KOPT-K1 (cell line): ENCODE measurements at regions not wholly inside any gene's neighbourhood (a gene's known extent, or its start where the extent isn't known, plus 50 kb on each side); places are given as distances from the start of the nearest gene placed in this dataset.

Experiments
- H3K27ac ChIP-seq: fragments of 200-600 bp; sonication (generic); 2 replicates; pipeline ENCODE4 v1.5.1; 2016; ENCODE audit warnings: antibody characterized with exemption, mild to moderate bottlenecking, low read depth, low read length; ENCODE audit not compliant: poor library complexity, severe bottlenecking
- H3K36me3 ChIP-seq: fragments of 200-600 bp; sonication (generic); 2 replicates; pipeline ENCODE4 v1.5.1; 2017; ENCODE audit warnings: antibody characterized with exemption, mild to moderate bottlenecking, low read length, moderate library complexity; ENCODE audit not compliant: insufficient read depth
- H3K9me3 ChIP-seq: fragments of 200-600 bp; sonication (generic); 2 replicates; pipeline ENCODE4 v1.5.1; 2017; ENCODE audit warnings: antibody characterized with exemption, low read length, mild to moderate bottlenecking; ENCODE audit not compliant: insufficient read depth, poor library complexity, severe bottlenecking

GRCh38 chr15:98174841-98175240 lies 214.3 kb downstream of the ARRDC4 start:
- Histone ChIP-seq H3K36me3 (no peaks in the 10 kb centered on the region), H3K9me3 (no peaks in the 10 kb centered on the region), H3K27ac (no peak overlapping the region)

GRCh38 chr15:98177966-98178592 lies 217.6 kb downstream of the ARRDC4 start:
- Histone ChIP-seq H3K9me3 (no peaks in the 10 kb centered on the region), H3K36me3 (no peaks in the 10 kb centered on the region), H3K27ac (no peak overlapping the region)

GRCh38 chr15:98178861-98179260 lies 218.4 kb downstream of the ARRDC4 start:
- Histone ChIP-seq H3K9me3 (no peaks in the 10 kb centered on the region), H3K36me3 (no peaks in the 10 kb centered on the region), H3K27ac (no peak overlapping the region)

GRCh38 chr15:98187549-98187948 lies 227.0 kb downstream of the ARRDC4 start:
- Histone ChIP-seq H3K9me3 (peaks cover 3% of the 10 kb centered on the region), H3K36me3 (no peaks in the 10 kb centered on the region), H3K27ac (no peak overlapping the region)

- peaks cover 3% of the 10 kb centered on the region for H3K9me3 ChIP-seq
- no peaks in the 10 kb centered on the region for H3K36me3 ChIP-seq
- no peak overlapping the region for H3K27ac ChIP-seq
Measured at GRCh38 chr15:98190914-98191313, 230.4 kb downstream of the ARRDC4 start.

- no peaks in the 10 kb centered on the region for H3K36me3 ChIP-seq
- no peaks in the 10 kb centered on the region for H3K9me3 ChIP-seq
- no peak overlapping the region for H3K27ac ChIP-seq
Measured at GRCh38 chr15:98195796-98196195, 235.3 kb downstream of the ARRDC4 start.

- Histone ChIP-seq H3K27ac (no peak overlapping the region), H3K36me3 (no peaks in the 10 kb centered on the region), H3K9me3 (no peaks in the 10 kb centered on the region)
Measured at GRCh38 chr15:98196371-98196770, 235.9 kb downstream of the ARRDC4 start.

GRCh38 chr15:98202256-98202655 lies 241.8 kb downstream of the ARRDC4 start:
- H3K27ac ChIP-seq, result no peak overlapping the region
- H3K9me3 ChIP-seq, result no peaks in the 10 kb centered on the region
- no peaks in the 10 kb centered on the region for H3K36me3 ChIP-seq

- Histone ChIP-seq H3K36me3 (no peaks in the 10 kb centered on the region), H3K9me3 (no peaks in the 10 kb centered on the region), H3K27ac (no peak overlapping the region)
Measured at GRCh38 chr15:98203872-98204660, 243.6 kb downstream of the ARRDC4 start.

GRCh38 chr15:98207928-98208327 lies 247.4 kb downstream of the ARRDC4 start:
- Histone ChIP-seq H3K27ac (no peak overlapping the region), H3K36me3 (no peaks in the 10 kb centered on the region), H3K9me3 (no peaks in the 10 kb centered on the region)

GRCh38 chr15:98213346-98213979 lies 253.0 kb downstream of the ARRDC4 start:
- H3K36me3 ChIP-seq, result no peaks in the 10 kb centered on the region
- no peaks in the 10 kb centered on the region for H3K9me3 ChIP-seq
- no peak overlapping the region for H3K27ac ChIP-seq

- Histone ChIP-seq H3K36me3 (no peaks in the 10 kb centered on the region), H3K9me3 (no peaks in the 10 kb centered on the region), H3K27ac (no peak overlapping the region)
Measured at GRCh38 chr15:98216166-98216565, 255.7 kb downstream of the ARRDC4 start.

- Histone ChIP-seq H3K27ac (no peak overlapping the region), H3K9me3 (no peaks in the 10 kb centered on the region)
Measured at GRCh38 chr15:98217356-98217755, 256.9 kb downstream of the ARRDC4 start.

GRCh38 chr15:98221144-98221543 lies 260.6 kb downstream of the ARRDC4 start:
- H3K9me3 ChIP-seq, result no peaks in the 10 kb centered on the region
- no peak overlapping the region for H3K27ac ChIP-seq
- H3K36me3 ChIP-seq, result no peaks in the 10 kb centered on the region

More at GRCh38 chr15:98217356-98217755, 256.9 kb downstream of the ARRDC4 start:
- no peaks in the 10 kb centered on the region for H3K36me3 ChIP-seq

- Histone ChIP-seq H3K27ac (no peak overlapping the region), H3K9me3 (no peaks in the 10 kb centered on the region)
Measured at GRCh38 chr15:98221577-98221976, 261.1 kb downstream of the ARRDC4 start.

More at GRCh38 chr15:98221577-98221976, 261.1 kb downstream of the ARRDC4 start:
- no peaks in the 10 kb centered on the region for H3K36me3 ChIP-seq
